ENCODE measurements at regions not wholly inside any gene's neighbourhood (a gene's known extent, or its start where the extent isn't known, plus 50 kb on each side); places are given as distances from the start of the nearest gene placed in this dataset.

- no peak for TF ChIP-seq EZH2 (IDR thresholded peaks at IDR 0.05; ENCODE audit: low read depth)
- TF ChIP-seq CTCF (conservative IDR thresholded peaks at IDR 0.05) = no peak
These were observed 231.1 kb upstream of the GADL1 start for GRCh38 chr3:31125413-31126020.
